Fibroblast of villous mesenchyme (primary cell): ENCODE measurements at regions not wholly inside any gene's neighbourhood (a gene's known extent, or its start where the extent isn't known, plus 50 kb on each side); places are given as distances from the start of the nearest gene placed in this dataset.

ENCODE experiments used
- DNase-seq: peaks from one replicate; pipeline ENCODE4 v3.0.0-alpha.2; 2010; ENCODE audit warnings: low read depth
- H3K4me3 ChIP-seq: 2 replicates; pipeline ENCODE4 v1.5.1; 2011; ENCODE audit warnings: low read depth, mild to moderate bottlenecking, low read length
- TF ChIP-seq, protein P1 (sequence below): IDR thresholded peaks from 2 replicates; pipeline ENCODE4 v1.5.1; 2012; ENCODE audit warnings: low read depth, mild to moderate bottlenecking, low read length; ENCODE audit not compliant: insufficient read depth

- TF ChIP-seq, protein P1, sequence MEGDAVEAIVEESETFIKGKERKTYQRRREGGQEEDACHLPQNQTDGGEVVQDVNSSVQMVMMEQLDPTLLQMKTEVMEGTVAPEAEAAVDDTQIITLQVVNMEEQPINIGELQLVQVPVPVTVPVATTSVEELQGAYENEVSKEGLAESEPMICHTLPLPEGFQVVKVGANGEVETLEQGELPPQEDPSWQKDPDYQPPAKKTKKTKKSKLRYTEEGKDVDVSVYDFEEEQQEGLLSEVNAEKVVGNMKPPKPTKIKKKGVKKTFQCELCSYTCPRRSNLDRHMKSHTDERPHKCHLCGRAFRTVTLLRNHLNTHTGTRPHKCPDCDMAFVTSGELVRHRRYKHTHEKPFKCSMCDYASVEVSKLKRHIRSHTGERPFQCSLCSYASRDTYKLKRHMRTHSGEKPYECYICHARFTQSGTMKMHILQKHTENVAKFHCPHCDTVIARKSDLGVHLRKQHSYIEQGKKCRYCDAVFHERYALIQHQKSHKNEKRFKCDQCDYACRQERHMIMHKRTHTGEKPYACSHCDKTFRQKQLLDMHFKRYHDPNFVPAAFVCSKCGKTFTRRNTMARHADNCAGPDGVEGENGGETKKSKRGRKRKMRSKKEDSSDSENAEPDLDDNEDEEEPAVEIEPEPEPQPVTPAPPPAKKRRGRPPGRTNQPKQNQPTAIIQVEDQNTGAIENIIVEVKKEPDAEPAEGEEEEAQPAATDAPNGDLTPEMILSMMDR = no peak
- DNase-seq = no peak
- H3K4me3 ChIP-seq = no peak overlapping the region
These were observed 132.6 kb downstream of the EVX1 start for GRCh38 chr7:27374958-27375841.

- TF ChIP-seq, protein P1 = no peak
- no peak overlapping the region for H3K4me3 ChIP-seq
These were observed 133.4 kb downstream of the EVX1 start for GRCh38 chr7:27375958-27376357.

GRCh38 chr7:27377988-27378387 is 135.4 kb downstream of the EVX1 start:
- no peak for DNase-seq
- no peak overlapping the region for H3K4me3 ChIP-seq
- TF ChIP-seq, protein P1 = peak; percentile 10

More at GRCh38 chr7:27375958-27376357, 133.4 kb downstream of the EVX1 start:
- no peak for DNase-seq

DNA sequence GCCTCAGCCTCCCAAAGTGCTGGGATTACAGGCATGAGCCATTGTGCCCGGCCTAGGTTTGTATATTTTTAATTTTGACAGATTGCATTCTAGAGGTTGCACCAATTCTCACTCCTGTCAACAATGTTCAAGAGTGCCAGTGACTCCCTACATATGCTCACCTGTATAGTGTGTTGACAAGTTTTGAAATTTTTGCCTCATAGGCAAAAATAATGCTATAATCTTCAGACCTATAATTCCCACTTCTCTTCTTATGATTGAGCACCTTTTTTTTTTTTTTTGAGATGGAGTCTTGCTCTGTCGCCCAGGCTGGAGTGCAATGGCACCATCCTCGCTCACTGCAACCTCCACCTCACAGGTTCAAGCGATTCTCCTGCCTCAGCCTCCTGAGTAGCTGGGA is 139.7 kb downstream of the EVX1 start:
- TF ChIP-seq, protein P1 = no peak
- DNase-seq = no peak
- H3K4me3 ChIP-seq = no peak overlapping the region

DNA sequence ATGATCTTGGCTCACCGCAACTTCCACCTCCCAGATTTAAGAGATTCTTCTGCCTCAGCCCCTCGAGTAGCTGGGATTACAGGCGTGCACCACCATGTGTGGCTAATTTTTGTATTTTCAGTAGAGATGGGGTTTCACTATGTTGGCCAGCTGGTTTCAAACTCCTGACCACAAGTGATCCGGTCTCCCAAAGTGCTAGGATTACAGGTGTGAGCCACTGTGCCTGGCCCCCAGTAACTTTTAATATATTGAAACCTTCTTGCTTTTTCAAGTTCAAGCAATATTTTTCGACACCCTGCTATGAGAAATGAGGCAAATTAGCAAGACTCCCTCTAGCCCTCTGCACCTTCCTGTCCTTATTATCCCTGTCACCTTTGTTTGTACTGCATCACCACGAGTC is 144.0 kb downstream of the EVX1 start:
- TF ChIP-seq, protein P1 = no peak
- H3K4me3 ChIP-seq = no peak overlapping the region
- DNase-seq = no peak

GRCh38 chr7:27387864-27388263 is 145.3 kb downstream of the EVX1 start:
- TF ChIP-seq, protein P1 = no peak

More at GRCh38 chr7:27387864-27388263, 145.3 kb downstream of the EVX1 start:
- DNase-seq = no peak
- no peak overlapping the region for H3K4me3 ChIP-seq
